Gastrocnemius medialis (tissue), 4 donors: ENCODE measurements at regions not wholly inside any gene's neighbourhood (a gene's known extent, or its start where the extent isn't known, plus 50 kb on each side); places are given as distances from the start of the nearest gene placed in this dataset.

Experiments
- ATAC-seq, 2 donors: fragments of 150-250 bp; one replicate each; pipeline ENCODE4 v1.9.1; 2016
- DNase-seq, 2 donors: peaks; one replicate each; pipeline ENCODE4 v3.0.0-alpha.2; 2019
- H3K27ac ChIP-seq, 4 donors: fragments of 200-600 bp; sonication (generic); 1 replicate in 1 of 4; 2 replicates in 3 of 4; pipeline ENCODE4 v1.5.1; 2016 to 2018; ENCODE audit warnings: mild to moderate bottlenecking in 2 of 4, moderate library complexity in 1 of 4
- H3K27me3 ChIP-seq, 3 donors: fragments of 200-600 bp; sonication (generic) in 2 of 3; 1 replicate in 1 of 3; 2 replicates in 2 of 3; pipeline versions ENCODE4 v1.5.1 to v1.6.0; 2016 to 2019; ENCODE audit warnings: mild to moderate bottlenecking in 1 of 3, moderate library complexity in 1 of 3
- H3K36me3 ChIP-seq, 2 donors: fragments of 200-600 bp; sonication (generic) in 1 of 2; one replicate each; pipeline ENCODE4 v1.5.1; 2017 to 2018
- H3K4me1 ChIP-seq, 2 donors: fragments of 200-600 bp; sonication (generic) in 1 of 2; one replicate each; pipeline ENCODE4 v1.5.1; 2016 to 2017; ENCODE audit warnings: mild to moderate bottlenecking in 2 of 2
- H3K4me3 ChIP-seq, 4 donors: fragments of 200-600 bp; sonication (generic) in 3 of 4; 1 replicate in 1 of 4; 2 replicates in 3 of 4; pipeline ENCODE4 v1.5.1; 2016 to 2019; ENCODE audit warnings: mild to moderate bottlenecking in 2 of 4
- H3K9me3 ChIP-seq, 3 donors: fragments of 200-600 bp; sonication (generic) in 2 of 3; 1 replicate in 1 of 3; 2 replicates in 2 of 3; pipeline ENCODE4 v1.5.1; 2016 to 2019
- CTCF ChIP-seq, 5 experiments: fragments of 450-650 bp in 3 of 5; fragments of 200-600 bp in 2 of 5; sonication (generic) in 2 of 5; IDR thresholded peaks in 4 of 5; conservative IDR thresholded peaks in 1 of 5; 1 replicate in 4 of 5; 2 replicates in 1 of 5; pipeline ENCODE4 v1.5.1; 2016 to 2019; ENCODE audit warnings: antibody characterized with exemption in 5 of 5, mild to moderate bottlenecking in 3 of 5, moderate library complexity in 3 of 5
- POLR2A ChIP-seq, 2 donors: fragments of 450-650 bp; IDR thresholded peaks; one replicate each; pipeline ENCODE4 v1.6.1; 2017; ENCODE audit warnings: antibody characterized with exemption in 2 of 2, mild to moderate bottlenecking in 2 of 2, moderate library complexity in 2 of 2
- in situ Hi-C, 4 donors: fragments of 200-750 bp; cut with MboI; loops; one replicate each; pipeline versions ENCODE4 v1.15.0 to v1.8.0; 2017; ENCODE audit warnings: low sequenced_read_pairs in 4 of 4
- intact Hi-C: fragments of 100-400 bp; cut with DNase I; formaldehyde crosslinking; loops from one replicate; pipeline ENCODE4 v1.15.1; 2023; ENCODE audit warnings: low total_unique reads

- intact Hi-C loops = no loop called here
Observed at GRCh38 chr12:62191491-62192179, 68.6 kb upstream of the USP15 start.

GRCh38 chr12:62192180-62192902 is 67.9 kb upstream of the USP15 start:
- Histone ChIP-seq H3K36me3 (no peaks in the 10 kb centered on the region), H3K27me3 (peaks cover 22 to 37% (median 32%) of the 10 kb centered on the region in 3 donors), H3K4me3 (peak overlapping the region; percentile 32 to 60 (median 44)), H3K27ac (no peak overlapping the region), H3K9me3 (no peaks in the 10 kb centered on the region), H3K4me1 (peaks cover 18 to 21% of the 10 kb centered on the region in 2 donors)
- ATAC-seq = peak; percentile 86 to 92
- in situ Hi-C loops = no loop called here
- TF ChIP-seq POLR2A (IDR thresholded peaks at IDR 0.05) (no peak), CTCF (IDR thresholded peaks at IDR 0.05 in 4 of 5, conservative IDR thresholded peaks at IDR 0.05 in 1 of 5) (peak; percentile 36 to 66 (median 52))
- intact Hi-C loops = no loop called here
- DNase-seq = peak in 1 of 2 donors; percentile 17

More at GRCh38 chr12:62191491-62192179, 68.6 kb upstream of the USP15 start:
- Histone ChIP-seq H3K9me3 (no peaks in the 10 kb centered on the region), H3K27me3 (peaks cover 22 to 37% (median 32%) of the 10 kb centered on the region in 3 donors), H3K36me3 (no peaks in the 10 kb centered on the region), H3K4me1 (peaks cover 18 to 21% of the 10 kb centered on the region in 2 donors), H3K27ac (no peak overlapping the region), H3K4me3 (peak overlapping the region; percentile 32 to 60 (median 44))
- TF ChIP-seq POLR2A (IDR thresholded peaks at IDR 0.05) = no peak
- TF ChIP-seq CTCF (IDR thresholded peaks at IDR 0.05 in 4 of 5, conservative IDR thresholded peaks at IDR 0.05 in 1 of 5) = no peak
- in situ Hi-C loops = no loop called here
- ATAC-seq (no peak), DNase-seq (no peak)

GRCh38 chr12:62192903-62193250 is 67.3 kb upstream of the USP15 start:
- H3K9me3 ChIP-seq = no peaks in the 10 kb centered on the region
- no peaks in the 10 kb centered on the region for H3K36me3 ChIP-seq
- in situ Hi-C loops = no loop called here
- peaks cover 18 to 21% of the 10 kb centered on the region in 2 donors for H3K4me1 ChIP-seq
- TF ChIP-seq POLR2A (IDR thresholded peaks at IDR 0.05) = no peak
- peak in 1 of 5 experiments; percentile 22 for TF ChIP-seq CTCF (IDR thresholded peaks at IDR 0.05 in 4 of 5, conservative IDR thresholded peaks at IDR 0.05 in 1 of 5)
- no peak overlapping the region for H3K27ac ChIP-seq
- ATAC-seq (no peak), DNase-seq (no peak)
- H3K27me3 ChIP-seq = peaks cover 22 to 37% (median 32%) of the 10 kb centered on the region in 3 donors
- H3K4me3 ChIP-seq = peak overlapping the region in 2 of 4 donors; percentile 44
- intact Hi-C loops = no loop called here

DNA sequence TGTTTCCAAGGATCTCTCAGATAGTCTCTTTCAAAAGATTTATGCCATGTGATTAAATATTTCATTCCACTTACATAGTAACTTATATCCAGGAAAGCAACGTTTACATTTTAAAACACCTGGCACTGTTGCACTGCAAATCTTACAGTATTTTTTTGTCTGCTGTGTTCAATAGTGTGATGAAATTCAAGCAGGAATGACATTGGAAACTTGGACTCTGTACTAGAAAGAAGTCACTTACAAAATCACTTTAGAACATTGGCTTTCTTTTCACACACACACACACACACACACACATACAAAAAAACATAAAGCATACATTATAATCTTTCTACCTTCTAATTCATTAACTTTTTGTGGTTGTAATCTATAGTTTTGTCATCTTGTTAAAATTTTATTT is 66.2 kb upstream of the USP15 start:
- Histone ChIP-seq H3K36me3 (no peaks in the 10 kb centered on the region), H3K9me3 (no peaks in the 10 kb centered on the region), H3K27ac (no peak overlapping the region), H3K27me3 (peaks cover 22 to 37% (median 32%) of the 10 kb centered on the region in 3 donors), H3K4me3 (no peak overlapping the region), H3K4me1 (peaks cover 18 to 21% of the 10 kb centered on the region in 2 donors)
- ATAC-seq (no peak), DNase-seq (no peak)
- intact Hi-C loops = no loop called here
- in situ Hi-C loops = no loop called here
- no peak for TF ChIP-seq POLR2A (IDR thresholded peaks at IDR 0.05)

- Histone ChIP-seq H3K9me3 (no peaks in the 10 kb centered on the region), H3K27me3 (peaks cover 22 to 32% (median 30%) of the 10 kb centered on the region in 3 donors), H3K36me3 (no peaks in the 10 kb centered on the region), H3K27ac (no peak overlapping the region), H3K4me3 (no peak overlapping the region), H3K4me1 (peaks cover 18 to 21% of the 10 kb centered on the region in 2 donors)
- intact Hi-C loops (no loop called here), in situ Hi-C loops (no loop called here)
- TF ChIP-seq POLR2A (IDR thresholded peaks at IDR 0.05) = no peak
- TF ChIP-seq CTCF (IDR thresholded peaks at IDR 0.05 in 4 of 5, conservative IDR thresholded peaks at IDR 0.05 in 1 of 5) = no peak
- no peak for ATAC-seq
- DNase-seq = no peak
Observed at GRCh38 chr12:62194616-62195015, 65.6 kb upstream of the USP15 start.
